ENCODE measurements at regions not wholly inside any gene's neighbourhood (a gene's known extent, or its start where the extent isn't known, plus 50 kb on each side); places are given as distances from the start of the nearest gene placed in this dataset.

- ChIA-PET POLR2A (no interaction called here), CTCF (ENCODE audit: low intra/inter-chr PET ratio, low total read pairs) (no interaction called here)
- FAIRE-seq (no peak), DNase-seq (ENCODE audit: low spot score) (no peak), ATAC-seq (no peak)
- 7% methylated on average over 3 of the region's 3 CpGs for WGBS (ENCODE audit: low lambda C conversion rate)
- no peaks in the 10 kb centered on the region for H3K4me1 ChIP-seq (ENCODE audit: insufficient read depth, low read length)
- BruUV-seq (replicated peaks), result no TSS peak
- no peaks in the 10 kb centered on the region for H4K20me1 ChIP-seq (ENCODE audit: insufficient read depth, low read length)
- H3K27ac ChIP-seq (ENCODE audit: extremely low read length, insufficient read depth, low read length), result no peak overlapping the region
- no peaks in the 10 kb centered on the region for H3K27me3 ChIP-seq (ENCODE audit: control insufficient read depth in 1 of 2, insufficient read depth in 2 of 2, low read length in 2 of 2)
- no peaks in the 10 kb centered on the region for H3K36me3 ChIP-seq (replicated peaks in 1 of 2; ENCODE audit: control insufficient read depth in 1 of 2, insufficient read depth in 2 of 2, low read length in 2 of 2)
- no peaks in the 10 kb centered on the region for H3K79me2 ChIP-seq (ENCODE audit: insufficient read depth, low read length)
- TF ChIP-seq FOXP1 (IDR thresholded peaks at IDR 0.05) (no peak), FOXP1 (CRISPR knock-in tag; IDR thresholded peaks at IDR 0.05) (no peak), SMARCC2 (IDR thresholded peaks at IDR 0.05) (no peak), STAT5B (CRISPR knock-in tag; IDR thresholded peaks at IDR 0.05) (no peak), CEBPB (IDR thresholded peaks at IDR 0.05; ENCODE audit: borderline replicate concordance, low read depth, low read length) (peak; percentile 52; the same call in 1 of the 2 replicates)
- H3K9ac ChIP-seq (ENCODE audit: insufficient read depth, low read depth, low read length), result no peak overlapping the region
- H3K4me2 ChIP-seq (ENCODE audit: low read depth, low read length), result no peak overlapping the region
- intact Hi-C loops (cut with micrococcal nuclease; ENCODE audit: unreplicated experiment), result no loop called here
- no peak overlapping the region for H3K4me3 ChIP-seq (replicated peaks in 1 of 3; ENCODE audit: insufficient read depth in 1 of 3, low read depth in 2 of 3, low read length in 3 of 3)
- in situ Hi-C loops (cut with HindIII; ENCODE audit: extremely low pct_ligation_motif_present, low pct_unique_long_range_greater_than_20kb), result no loop called here
- no peak overlapping the region for H2AFZ ChIP-seq (ENCODE audit: low read length)
- no peaks in the 10 kb centered on the region for H3K9me3 ChIP-seq (ENCODE audit: low read length)
These were observed 540.7 kb downstream of the BMP2 start for GRCh38 chr20:7308163-7308562.

GRCh38 chr20:7313047-7313446, 545.6 kb downstream of the BMP2 start:
- no peaks in the 10 kb centered on the region for H3K27me3 ChIP-seq (ENCODE audit: control insufficient read depth in 1 of 2, insufficient read depth in 2 of 2, low read length in 2 of 2)
- under 1% methylated on average over 2 of the region's 2 CpGs for WGBS (ENCODE audit: low lambda C conversion rate)
- POLR2A ChIA-PET, result no interaction called here
- H3K4me1 ChIP-seq (ENCODE audit: insufficient read depth, low read length), result no peaks in the 10 kb centered on the region
- no peak overlapping the region for H3K9ac ChIP-seq (ENCODE audit: insufficient read depth, low read depth, low read length)
- no peaks in the 10 kb centered on the region for H3K79me2 ChIP-seq (ENCODE audit: insufficient read depth, low read length)
- in situ Hi-C loops (cut with HindIII; ENCODE audit: extremely low pct_ligation_motif_present, low pct_unique_long_range_greater_than_20kb), result no loop called here
- intact Hi-C loops (cut with micrococcal nuclease; ENCODE audit: unreplicated experiment), result no loop called here
- H3K4me2 ChIP-seq (ENCODE audit: low read depth, low read length), result no peak overlapping the region
- no peak overlapping the region for H3K4me3 ChIP-seq (replicated peaks in 1 of 3; ENCODE audit: insufficient read depth in 1 of 3, low read depth in 2 of 3, low read length in 3 of 3)
- FAIRE-seq (no peak), DNase-seq (ENCODE audit: low spot score) (no peak), ATAC-seq (no peak)
- H3K27ac ChIP-seq (ENCODE audit: extremely low read length, insufficient read depth, low read length), result no peak overlapping the region
- no TSS peak for BruUV-seq (replicated peaks)
- no peaks in the 10 kb centered on the region for H3K9me3 ChIP-seq (ENCODE audit: low read length)
- TF ChIP-seq SMYD3 (CRISPR knock-in tag; IDR thresholded peaks at IDR 0.05) (no peak), HMG20A (CRISPR knock-in tag; IDR thresholded peaks at IDR 0.05; ENCODE audit: borderline replicate concordance) (no peak)
- H3K36me3 ChIP-seq (replicated peaks in 1 of 2; ENCODE audit: control insufficient read depth in 1 of 2, insufficient read depth in 2 of 2, low read length in 2 of 2), result no peaks in the 10 kb centered on the region
- H2AFZ ChIP-seq (ENCODE audit: low read length), result no peak overlapping the region
- CTCF ChIA-PET (ENCODE audit: low intra/inter-chr PET ratio, low total read pairs), result no interaction called here
- H4K20me1 ChIP-seq (ENCODE audit: insufficient read depth, low read length), result no peaks in the 10 kb centered on the region
